Dendritic cell treated with granulocyte-macrophage colony-stimulating factor and Interleukin-4, amounts not matched to agents 40 ng/mL and 50 ng/mL, for 4 days (primary cell): ENCODE measurements at regions not wholly inside any gene's neighbourhood (a gene's known extent, or its start where the extent isn't known, plus 50 kb on each side); places are given as distances from the start of the nearest gene placed in this dataset.

Experiments
- H3K27ac Mint-ChIP-seq: one replicate; pipeline ENCODE4 v1.8.0; 2022; ENCODE audit warnings: mild to moderate bottlenecking, mixed read lengths
- H3K27me3 Mint-ChIP-seq: one replicate; pipeline ENCODE4 v1.8.0; 2022; ENCODE audit warnings: mild to moderate bottlenecking, mixed read lengths
- H3K36me3 Mint-ChIP-seq: one replicate; pipeline ENCODE4 v1.8.0; 2022; ENCODE audit warnings: low read depth, mixed read lengths
- H3K4me1 Mint-ChIP-seq: one replicate; pipeline ENCODE4 v1.8.0; 2022; ENCODE audit warnings: low read depth, mixed read lengths
- H3K4me3 Mint-ChIP-seq: one replicate; pipeline ENCODE4 v1.8.0; 2022; ENCODE audit warnings: mild to moderate bottlenecking, moderate library complexity, mixed read lengths
- H3K9me3 Mint-ChIP-seq: one replicate; pipeline ENCODE4 v1.8.0; 2022; ENCODE audit warnings: mixed read lengths
- intact Hi-C: fragments of 100-400 bp; cut with micrococcal nuclease; formaldehyde crosslinking; loops from one replicate; pipeline ENCODE4 v1.15.0; 2022

GRCh38 chr9:80892703-80893102 lies 796.6 kb downstream of the TLE1 start:
- H3K4me3 Mint-ChIP-seq: no peak overlapping the region
- intact Hi-C loops: no loop called here
- H3K36me3 Mint-ChIP-seq: no peaks in the 10 kb centered on the region

GRCh38 chr9:80890124-80890523 lies 799.2 kb downstream of the TLE1 start:
- no peak overlapping the region for H3K27ac Mint-ChIP-seq
- H3K9me3 Mint-ChIP-seq: peaks cover 3% of the 10 kb centered on the region
- H3K36me3 Mint-ChIP-seq: no peaks in the 10 kb centered on the region
- H3K4me1 Mint-ChIP-seq: no peaks in the 10 kb centered on the region
- H3K4me3 Mint-ChIP-seq: no peak overlapping the region
- no peaks in the 10 kb centered on the region for H3K27me3 Mint-ChIP-seq
- intact Hi-C loops: no loop called here

More at GRCh38 chr9:80892703-80893102, 796.6 kb downstream of the TLE1 start:
- no peaks in the 10 kb centered on the region for H3K4me1 Mint-ChIP-seq
- H3K9me3 Mint-ChIP-seq: peaks cover 14% of the 10 kb centered on the region
- H3K27me3 Mint-ChIP-seq: no peaks in the 10 kb centered on the region
- H3K27ac Mint-ChIP-seq: no peak overlapping the region

- Mint-ChIP-seq H3K36me3 (no peaks in the 10 kb centered on the region), H3K27ac (no peak overlapping the region), H3K27me3 (no peaks in the 10 kb centered on the region), H3K9me3 (no peaks in the 10 kb centered on the region), H3K4me3 (no peak overlapping the region), H3K4me1 (no peaks in the 10 kb centered on the region)
- intact Hi-C loops: no loop called here
Measured at GRCh38 chr9:80885894-80886293, 803.5 kb downstream of the TLE1 start.

DNA sequence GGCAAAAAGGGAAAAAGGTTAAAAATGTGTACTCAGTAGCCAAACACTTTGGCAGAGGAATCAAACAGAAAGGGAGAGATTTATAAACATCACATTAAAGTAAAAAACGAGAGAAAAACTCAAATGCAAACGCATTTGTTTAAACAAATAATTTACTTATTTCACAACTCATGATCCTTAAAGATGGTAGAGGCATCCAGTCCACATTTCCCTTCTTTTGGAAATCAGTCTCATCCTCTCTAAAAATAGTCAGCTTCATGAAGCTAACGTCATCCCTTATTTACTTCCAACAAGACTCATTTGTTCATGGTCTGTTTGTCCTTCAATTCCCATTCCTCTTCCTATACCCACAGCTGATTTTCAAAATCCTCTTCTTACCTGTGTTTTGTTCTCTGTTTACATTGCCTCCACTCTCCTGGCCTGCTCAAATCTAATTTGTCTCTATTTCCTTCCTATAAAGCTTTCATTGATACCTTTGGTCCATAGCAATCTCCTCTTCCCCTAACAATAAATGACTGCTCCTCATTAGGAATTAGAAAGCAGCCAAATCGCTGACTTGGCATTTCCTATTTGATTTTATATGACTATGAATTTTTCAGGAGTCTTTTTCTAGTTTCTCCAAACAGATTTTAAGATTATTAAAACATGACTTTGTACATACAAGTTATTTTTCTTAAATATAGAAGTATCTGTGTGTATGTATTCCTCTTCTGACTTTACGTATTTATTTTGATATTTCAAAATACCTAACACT lies 805.3 kb downstream of the TLE1 start:
- Mint-ChIP-seq H3K4me1 (no peaks in the 10 kb centered on the region), H3K27ac (no peak overlapping the region), H3K36me3 (no peaks in the 10 kb centered on the region), H3K9me3 (no peaks in the 10 kb centered on the region), H3K27me3 (no peaks in the 10 kb centered on the region), H3K4me3 (no peak overlapping the region)
- intact Hi-C loops: no loop called here

- Mint-ChIP-seq H3K27ac (no peak overlapping the region), H3K9me3 (no peaks in the 10 kb centered on the region), H3K4me3 (no peak overlapping the region), H3K4me1 (no peaks in the 10 kb centered on the region), H3K27me3 (no peaks in the 10 kb centered on the region), H3K36me3 (no peaks in the 10 kb centered on the region)
- intact Hi-C loops: no loop called here
Measured at GRCh38 chr9:80883426-80883825, 805.9 kb downstream of the TLE1 start.

DNA sequence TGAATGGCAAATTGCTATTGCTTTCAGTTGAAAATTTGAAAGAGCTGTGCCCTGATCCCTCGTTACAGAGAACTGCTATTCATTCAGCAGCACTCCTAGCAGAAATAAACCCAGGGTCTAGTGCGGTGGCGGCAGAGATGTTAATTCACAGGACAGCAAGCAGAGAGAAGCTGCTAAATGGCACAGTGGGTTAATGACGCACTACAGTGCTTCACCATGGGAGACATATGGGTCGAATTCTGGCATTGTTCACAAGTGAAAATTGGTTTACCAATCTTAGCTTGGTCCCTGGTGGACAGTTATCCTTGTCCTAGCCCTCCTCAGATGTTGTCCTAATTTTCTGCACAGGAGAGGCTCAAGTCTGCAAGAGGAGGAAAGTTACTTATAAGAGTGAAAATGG lies 807.4 kb downstream of the TLE1 start:
- H3K36me3 Mint-ChIP-seq: no peaks in the 10 kb centered on the region
- H3K27ac Mint-ChIP-seq: no peak overlapping the region
- intact Hi-C loops: no loop called here
- peaks cover under 1% of the 10 kb centered on the region for H3K9me3 Mint-ChIP-seq
- no peaks in the 10 kb centered on the region for H3K27me3 Mint-ChIP-seq
- H3K4me3 Mint-ChIP-seq: no peak overlapping the region
- no peaks in the 10 kb centered on the region for H3K4me1 Mint-ChIP-seq

DNA sequence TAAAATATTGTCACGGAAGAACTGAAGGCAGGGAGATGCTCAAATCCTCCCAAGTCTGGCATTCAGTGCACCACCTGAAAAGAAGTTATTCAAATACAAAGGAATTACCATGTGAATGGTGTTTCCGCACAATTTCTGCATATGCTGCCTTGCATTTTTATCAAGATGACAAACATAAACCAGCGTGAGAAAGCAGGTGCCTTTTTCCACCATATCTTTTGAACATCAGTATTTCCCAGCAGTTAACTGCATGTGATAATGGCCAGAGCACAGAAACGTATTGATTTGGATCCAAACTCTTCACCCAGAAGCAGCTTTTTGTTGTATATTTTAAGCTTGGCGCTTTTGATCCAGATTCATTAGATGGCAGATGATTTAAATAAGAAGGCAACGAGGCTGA lies 808.0 kb downstream of the TLE1 start:
- H3K27me3 Mint-ChIP-seq: no peaks in the 10 kb centered on the region
- no peak overlapping the region for H3K4me3 Mint-ChIP-seq
- no peaks in the 10 kb centered on the region for H3K4me1 Mint-ChIP-seq
- H3K36me3 Mint-ChIP-seq: no peaks in the 10 kb centered on the region
- no peak overlapping the region for H3K27ac Mint-ChIP-seq
- peaks cover 7% of the 10 kb centered on the region for H3K9me3 Mint-ChIP-seq
- intact Hi-C loops: no loop called here

- intact Hi-C loops: no loop called here
- Mint-ChIP-seq H3K9me3 (peaks cover 13% of the 10 kb centered on the region), H3K4me3 (no peak overlapping the region), H3K36me3 (no peaks in the 10 kb centered on the region), H3K27ac (no peak overlapping the region), H3K27me3 (no peaks in the 10 kb centered on the region), H3K4me1 (no peaks in the 10 kb centered on the region)
Measured at GRCh38 chr9:80878556-80878955, 810.8 kb downstream of the TLE1 start.

DNA sequence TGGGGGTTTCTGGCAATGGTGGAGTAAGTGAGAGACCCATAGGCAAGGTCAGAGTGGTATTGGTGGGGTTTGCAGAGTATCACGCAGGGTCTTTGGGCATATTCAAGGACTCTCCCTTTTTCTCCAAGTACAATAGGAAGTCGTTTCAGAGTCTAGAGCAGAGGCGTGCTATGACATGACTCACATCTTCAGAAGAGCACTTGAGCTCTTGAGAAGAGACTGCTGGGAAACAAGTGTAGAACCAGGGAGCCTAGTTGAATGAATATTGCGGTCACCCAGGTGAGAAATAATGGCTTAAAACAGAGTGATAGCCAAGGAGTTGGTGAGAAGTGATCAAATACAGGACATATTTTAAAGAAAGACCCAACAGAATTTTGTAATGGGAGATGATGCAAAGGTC lies 813.4 kb downstream of the TLE1 start:
- Mint-ChIP-seq H3K4me1 (no peaks in the 10 kb centered on the region), H3K27ac (no peak overlapping the region), H3K4me3 (no peak overlapping the region), H3K27me3 (no peaks in the 10 kb centered on the region), H3K9me3 (peaks cover 13% of the 10 kb centered on the region), H3K36me3 (no peaks in the 10 kb centered on the region)
- intact Hi-C loops: no loop called here

GRCh38 chr9:80874276-80874675 lies 815.1 kb downstream of the TLE1 start:
- peaks cover 13% of the 10 kb centered on the region for H3K9me3 Mint-ChIP-seq
- no peaks in the 10 kb centered on the region for H3K36me3 Mint-ChIP-seq
- intact Hi-C loops: no loop called here
- H3K27ac Mint-ChIP-seq: no peak overlapping the region
- H3K4me3 Mint-ChIP-seq: no peak overlapping the region
- no peaks in the 10 kb centered on the region for H3K27me3 Mint-ChIP-seq
- H3K4me1 Mint-ChIP-seq: no peaks in the 10 kb centered on the region

DNA sequence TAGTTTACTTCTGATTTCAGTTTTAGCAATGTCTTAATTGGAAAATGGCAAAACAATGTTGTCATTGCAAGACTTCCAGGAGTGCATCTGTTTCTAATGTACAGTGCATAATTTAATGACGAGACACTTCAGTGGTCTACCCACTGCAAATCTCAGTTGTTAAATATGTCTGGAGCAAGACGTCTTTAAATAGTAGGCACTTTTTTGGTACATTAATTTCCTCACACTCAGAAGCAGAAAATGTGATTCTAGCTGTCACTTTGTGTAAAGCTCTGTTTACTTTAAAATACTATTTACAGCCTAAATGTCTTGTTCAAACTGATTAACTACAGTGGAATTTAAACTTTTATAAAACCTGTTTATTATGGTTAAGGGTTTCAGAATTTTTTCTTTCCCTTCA lies 815.5 kb downstream of the TLE1 start:
- peaks cover 14% of the 10 kb centered on the region for H3K9me3 Mint-ChIP-seq
- intact Hi-C loops: no loop called here
- H3K4me3 Mint-ChIP-seq: no peak overlapping the region
- no peak overlapping the region for H3K27ac Mint-ChIP-seq
- H3K36me3 Mint-ChIP-seq: no peaks in the 10 kb centered on the region
- H3K27me3 Mint-ChIP-seq: no peaks in the 10 kb centered on the region
- no peaks in the 10 kb centered on the region for H3K4me1 Mint-ChIP-seq

- Mint-ChIP-seq H3K27me3 (no peaks in the 10 kb centered on the region), H3K4me1 (no peaks in the 10 kb centered on the region), H3K36me3 (no peaks in the 10 kb centered on the region), H3K9me3 (peaks cover 32% of the 10 kb centered on the region), H3K4me3 (no peak overlapping the region), H3K27ac (no peak overlapping the region)
- intact Hi-C loops: no loop called here
Measured at GRCh38 chr9:80871596-80871995, 817.8 kb downstream of the TLE1 start.

DNA sequence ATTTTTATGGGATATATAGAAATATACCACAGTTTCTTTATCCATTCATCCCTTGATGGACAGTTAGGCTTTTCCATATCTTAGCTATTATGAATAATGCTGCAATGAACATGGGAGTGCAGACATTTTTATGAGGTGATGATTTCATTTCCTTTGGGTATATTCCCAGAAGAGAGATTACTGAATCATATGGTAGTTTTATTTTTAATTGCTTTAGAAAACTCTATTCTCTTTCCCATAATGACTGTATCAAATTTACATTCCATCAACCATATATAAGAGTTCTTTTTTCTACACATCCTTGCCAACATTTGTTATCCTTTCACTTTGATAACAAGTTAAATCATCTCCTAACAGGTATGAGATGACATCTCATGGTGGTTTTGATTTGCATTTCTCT lies 821.6 kb downstream of the TLE1 start:
- intact Hi-C loops: no loop called here
- Mint-ChIP-seq H3K27me3 (no peaks in the 10 kb centered on the region), H3K9me3 (peaks cover 44% of the 10 kb centered on the region), H3K4me1 (no peaks in the 10 kb centered on the region), H3K4me3 (no peak overlapping the region), H3K36me3 (no peaks in the 10 kb centered on the region), H3K27ac (no peak overlapping the region)

GRCh38 chr9:80866576-80867227 lies 822.6 kb downstream of the TLE1 start:
- Mint-ChIP-seq H3K27ac (no peak overlapping the region), H3K9me3 (peaks cover 44% of the 10 kb centered on the region), H3K4me1 (no peaks in the 10 kb centered on the region), H3K4me3 (no peak overlapping the region), H3K36me3 (no peaks in the 10 kb centered on the region), H3K27me3 (no peaks in the 10 kb centered on the region)
- intact Hi-C loops: no loop called here

DNA sequence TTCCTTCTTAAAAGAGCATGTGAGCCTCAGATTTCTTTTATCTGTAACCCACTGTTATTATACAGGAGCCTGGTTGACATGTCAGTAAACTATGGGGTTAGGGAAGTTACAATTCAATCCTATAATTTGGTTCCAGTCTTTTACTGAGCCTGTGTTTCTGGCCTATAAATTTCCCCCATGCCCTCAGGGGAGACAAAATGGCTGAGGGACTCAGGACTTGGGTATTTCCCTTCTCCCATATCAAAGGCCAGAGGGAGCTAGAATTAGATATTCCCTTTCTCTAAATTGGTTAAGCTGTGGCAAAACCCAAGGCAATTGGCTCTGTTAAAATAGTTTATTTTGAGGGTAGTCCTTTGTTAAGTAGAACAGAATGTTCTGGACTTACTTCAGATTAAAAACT lies 823.2 kb downstream of the TLE1 start:
- intact Hi-C loops: no loop called here
- Mint-ChIP-seq H3K27ac (no peak overlapping the region), H3K4me3 (no peak overlapping the region), H3K36me3 (no peaks in the 10 kb centered on the region), H3K9me3 (peaks cover 44% of the 10 kb centered on the region), H3K4me1 (no peaks in the 10 kb centered on the region), H3K27me3 (no peaks in the 10 kb centered on the region)
